ENCODE measurements at regions not wholly inside any gene's neighbourhood (a gene's known extent, or its start where the extent isn't known, plus 50 kb on each side); places are given as distances from the start of the nearest gene placed in this dataset.
"Not testable (repeated sequence)": the region's sequence is repeated elsewhere in the genome, so short reads cannot be mapped to it uniquely, and the experiment has no call there.

- H3K4me1 ChIP-seq = no peaks in the 10 kb centered on the region
- no peaks in the 10 kb centered on the region for H3K36me3 ChIP-seq
- no peak overlapping the region for H3K27ac ChIP-seq
- intact Hi-C loops (cut with DNase I) = no loop called here
- no peak for DNase-seq
- no peak for TF ChIP-seq POLR2A (IDR thresholded peaks at IDR 0.05)
- no peak for TF ChIP-seq CTCF (IDR thresholded peaks at IDR 0.05)
- no peak overlapping the region for H3K4me3 ChIP-seq
- 64 to 74% (median 67%) methylated on average over 2 of the region's 2 CpGs for WGBS, 4 donors
- H3K27me3 ChIP-seq = no peaks in the 10 kb centered on the region
- ATAC-seq = no peak
- H3K9me3 ChIP-seq = peaks cover 0 to 39% (median 11%) of the 10 kb centered on the region in 12 donors
These were observed 490.3 kb upstream of the IRAK1BP1 start for GRCh38 chr6:78377056-78377455.

GRCh38 chr6:78379982-78380381 lies 487.4 kb upstream of the IRAK1BP1 start:
- DNase-seq = no peak
- intact Hi-C loops (cut with DNase I) = no loop called here
- Histone ChIP-seq H3K4me1 (no peaks in the 10 kb centered on the region), H3K27me3 (no peaks in the 10 kb centered on the region), H3K36me3 (no peaks in the 10 kb centered on the region), H3K27ac (no peak overlapping the region), H3K9me3 (peaks cover 0 to 37% (median 10%) of the 10 kb centered on the region in 12 donors), H3K4me3 (no peak overlapping the region)
- TF ChIP-seq CTCF (IDR thresholded peaks at IDR 0.05) = no peak
- TF ChIP-seq POLR2A (IDR thresholded peaks at IDR 0.05) = no peak
- ATAC-seq = no peak

- Histone ChIP-seq H3K36me3 (no peaks in the 10 kb centered on the region), H3K27me3 (no peaks in the 10 kb centered on the region), H3K9me3 (peaks cover 0 to 32% (median 8%) of the 10 kb centered on the region in 12 donors), H3K27ac (no peak overlapping the region), H3K4me1 (no peaks in the 10 kb centered on the region), H3K4me3 (no peak overlapping the region)
- ATAC-seq (no peak), DNase-seq (no peak)
- 78 to 89% (median 83%) methylated on average over 2 of the region's 2 CpGs for WGBS, 4 donors
- no peak for TF ChIP-seq POLR2A (IDR thresholded peaks at IDR 0.05)
- intact Hi-C loops (cut with DNase I) = no loop called here
These were observed 486.8 kb upstream of the IRAK1BP1 start for GRCh38 chr6:78380541-78380940.

- H3K36me3 ChIP-seq = no peaks in the 10 kb centered on the region
- 42 to 43% (median 42%) methylated on average over 2 of the region's 2 CpGs for WGBS, 4 donors
- TF ChIP-seq POLR2A (IDR thresholded peaks at IDR 0.05) (no peak), CTCF (IDR thresholded peaks at IDR 0.05) (no peak)
- peaks cover 0 to 33% (median 5%) of the 10 kb centered on the region in 12 donors for H3K9me3 ChIP-seq
- H3K4me1 ChIP-seq = no peaks in the 10 kb centered on the region
- no peak overlapping the region for H3K4me3 ChIP-seq
- no peaks in the 10 kb centered on the region for H3K27me3 ChIP-seq
- ATAC-seq (no peak), DNase-seq (no peak)
- H3K27ac ChIP-seq = no peak overlapping the region
- intact Hi-C loops (cut with DNase I) = no loop called here
These were observed 483.4 kb upstream of the IRAK1BP1 start for GRCh38 chr6:78383968-78384367.

GRCh38 chr6:78386854-78387253 lies 480.5 kb upstream of the IRAK1BP1 start:
- peaks cover 0 to 19% (median 0%) of the 10 kb centered on the region in 12 donors for H3K9me3 ChIP-seq
- not testable (repeated sequence) for H3K27ac ChIP-seq, DNase-seq

More at GRCh38 chr6:78386854-78387253, 480.5 kb upstream of the IRAK1BP1 start:
- intact Hi-C loops (cut with DNase I); H3K4me1 ChIP-seq; H3K27me3 ChIP-seq; H3K36me3 ChIP-seq; H3K4me3 ChIP-seq; ATAC-seq: not testable (repeated sequence)
- WGBS, 4 donors = 92 to 99% (median 96%) methylated on average over 2 of the region's 2 CpGs
